ENCODE measurements at regions not wholly inside any gene's neighbourhood (a gene's known extent, or its start where the extent isn't known, plus 50 kb on each side); places are given as distances from the start of the nearest gene placed in this dataset.

GRCh38 chr7:41830271-41830670 is 127.4 kb upstream of the INHBA start:
- TF ChIP-seq, protein P1, sequence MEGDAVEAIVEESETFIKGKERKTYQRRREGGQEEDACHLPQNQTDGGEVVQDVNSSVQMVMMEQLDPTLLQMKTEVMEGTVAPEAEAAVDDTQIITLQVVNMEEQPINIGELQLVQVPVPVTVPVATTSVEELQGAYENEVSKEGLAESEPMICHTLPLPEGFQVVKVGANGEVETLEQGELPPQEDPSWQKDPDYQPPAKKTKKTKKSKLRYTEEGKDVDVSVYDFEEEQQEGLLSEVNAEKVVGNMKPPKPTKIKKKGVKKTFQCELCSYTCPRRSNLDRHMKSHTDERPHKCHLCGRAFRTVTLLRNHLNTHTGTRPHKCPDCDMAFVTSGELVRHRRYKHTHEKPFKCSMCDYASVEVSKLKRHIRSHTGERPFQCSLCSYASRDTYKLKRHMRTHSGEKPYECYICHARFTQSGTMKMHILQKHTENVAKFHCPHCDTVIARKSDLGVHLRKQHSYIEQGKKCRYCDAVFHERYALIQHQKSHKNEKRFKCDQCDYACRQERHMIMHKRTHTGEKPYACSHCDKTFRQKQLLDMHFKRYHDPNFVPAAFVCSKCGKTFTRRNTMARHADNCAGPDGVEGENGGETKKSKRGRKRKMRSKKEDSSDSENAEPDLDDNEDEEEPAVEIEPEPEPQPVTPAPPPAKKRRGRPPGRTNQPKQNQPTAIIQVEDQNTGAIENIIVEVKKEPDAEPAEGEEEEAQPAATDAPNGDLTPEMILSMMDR (IDR thresholded peaks at IDR 0.05; ENCODE audit: extremely low read depth, insufficient read depth, missing control alignments) = no peak
- in situ Hi-C loops (cut with MboI; ENCODE audit: low pct_unique_long_range_greater_than_20kb, low sequenced_read_pairs, unreplicated experiment) = no loop called here
- DNase-seq (ENCODE audit: low spot score) = no peak

- no peak for DNase-seq (ENCODE audit: low spot score)
- in situ Hi-C loops (cut with MboI; ENCODE audit: low pct_unique_long_range_greater_than_20kb, low sequenced_read_pairs, unreplicated experiment) = no loop called here
- TF ChIP-seq, protein P1 (IDR thresholded peaks at IDR 0.05; ENCODE audit: extremely low read depth, insufficient read depth, missing control alignments) = no peak
Observed at GRCh38 chr7:41828911-41829310, 126.0 kb upstream of the INHBA start.

GRCh38 chr7:41826641-41827040 is 123.8 kb upstream of the INHBA start:
- no peak for DNase-seq (ENCODE audit: low spot score)
- in situ Hi-C loops (cut with MboI; ENCODE audit: low pct_unique_long_range_greater_than_20kb, low sequenced_read_pairs, unreplicated experiment) = no loop called here
- TF ChIP-seq, protein P1 (IDR thresholded peaks at IDR 0.05; ENCODE audit: extremely low read depth, insufficient read depth, missing control alignments) = no peak

DNA sequence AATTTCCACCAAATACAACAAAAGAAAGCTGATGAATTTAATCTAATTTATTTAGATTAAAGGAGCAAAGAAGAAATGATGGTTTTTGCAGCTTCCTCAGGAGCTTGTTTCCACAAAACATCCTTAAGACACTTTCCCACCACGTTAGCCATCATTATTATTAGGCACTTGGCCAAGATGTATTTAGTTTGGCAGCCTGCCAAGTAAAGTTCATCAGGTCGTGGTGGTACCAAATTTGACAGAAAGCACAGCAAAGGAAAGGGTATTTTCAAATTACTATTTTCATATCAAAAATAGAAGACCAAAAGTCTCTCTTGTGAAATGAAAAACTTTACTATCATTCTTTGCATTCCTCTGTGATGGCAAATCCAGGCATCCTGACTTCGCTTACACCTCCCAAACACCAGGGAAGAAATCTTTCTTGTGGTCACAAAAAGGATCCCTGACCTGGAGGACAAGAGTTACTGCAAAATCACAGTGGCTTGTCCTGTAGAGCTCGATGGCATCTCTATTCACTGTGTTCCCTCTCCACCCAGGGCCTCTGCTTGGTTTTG is 123.1 kb upstream of the INHBA start:
- TF ChIP-seq, protein P1 (IDR thresholded peaks at IDR 0.05; ENCODE audit: extremely low read depth, insufficient read depth, missing control alignments) = no peak
- no peak for DNase-seq (ENCODE audit: low spot score)
- in situ Hi-C loops (cut with MboI; ENCODE audit: low pct_unique_long_range_greater_than_20kb, low sequenced_read_pairs, unreplicated experiment) = no loop called here

GRCh38 chr7:41824284-41824683 is 121.4 kb upstream of the INHBA start:
- TF ChIP-seq, protein P1 (IDR thresholded peaks at IDR 0.05; ENCODE audit: extremely low read depth, insufficient read depth, missing control alignments) = no peak
- no peak for DNase-seq (ENCODE audit: low spot score)
- in situ Hi-C loops (cut with MboI; ENCODE audit: low pct_unique_long_range_greater_than_20kb, low sequenced_read_pairs, unreplicated experiment) = no loop called here

DNA sequence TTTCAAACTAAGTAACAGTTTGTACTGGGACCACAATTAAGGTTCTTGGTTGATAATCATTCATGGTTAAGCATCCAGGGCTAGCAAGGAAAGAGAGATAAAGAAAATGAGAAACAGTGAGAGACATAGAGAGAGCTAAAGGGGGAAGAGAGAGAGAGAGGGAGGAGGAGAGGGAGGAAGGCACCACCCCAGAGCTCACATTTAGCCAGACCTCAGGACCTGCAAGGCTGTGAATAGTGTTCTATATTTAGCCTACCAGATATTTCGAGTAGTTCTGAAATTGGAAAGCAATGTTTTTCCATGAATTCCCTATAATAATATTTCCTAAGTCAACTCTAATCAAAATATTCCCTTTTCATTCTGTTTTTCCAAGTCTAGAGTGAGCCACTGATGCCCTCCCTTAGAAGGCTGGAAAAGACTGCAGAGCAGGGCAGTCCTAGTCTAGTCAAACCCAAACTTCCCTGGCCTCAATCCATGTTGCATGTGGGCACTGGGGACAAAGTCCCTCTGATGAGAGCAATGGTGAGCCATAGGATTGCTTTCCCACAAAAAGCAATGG is 119.4 kb upstream of the INHBA start:
- no peak for DNase-seq (ENCODE audit: low spot score)
- in situ Hi-C loops (cut with MboI; ENCODE audit: low pct_unique_long_range_greater_than_20kb, low sequenced_read_pairs, unreplicated experiment) = no loop called here

More for the DNA sequence above, 119.4 kb upstream of the INHBA start:
- TF ChIP-seq, protein P1 (IDR thresholded peaks at IDR 0.05; ENCODE audit: extremely low read depth, insufficient read depth, missing control alignments) = no peak
